HepG2 (cell line): ENCODE measurements at regions not wholly inside any gene's neighbourhood (a gene's known extent, or its start where the extent isn't known, plus 50 kb on each side); places are given as distances from the start of the nearest gene placed in this dataset.
A peak's percentile ranks its signal among the peaks of the same experiment; 100 is the strongest.

Experiments used
- ATAC-seq: fragments of 200-7000 bp; cut with Tn5 transposase; 3 replicates; pipeline ENCODE4 v1.9.1; 2020; ENCODE audit warnings: mild to moderate bottlenecking, moderate library complexity
- BruUV-seq: library from RNA; stranded (reverse); fragments of 400-500 nt; replicated peaks from 2 replicates; lab custom pipeline; 2021; lab: Mats Ljungman, UMichigan
- CTCF ChIA-PET: fragments of 300-600 bp; formaldehyde crosslinking; extraction: SDS; loops from one replicate; lab custom pipeline; 2021; ENCODE audit warnings: low total read pairs, inconsistent platforms, low intra/inter-chr PET ratio; lab: Yijun Ruan, JAX
- POLR2A ChIA-PET: fragments of 350-600 bp; sonication (Branson Sonifier 250); formaldehyde crosslinking; loops from one replicate; lab custom pipeline; 2020; ENCODE audit warnings: antibody characterized with exemption, inconsistent platforms; lab: Yijun Ruan, JAX
- DNase-seq: peaks from one replicate; pipeline ENCODE4 v3.0.0-alpha.2; 2015; ENCODE audit warnings: low spot score
- FAIRE-seq: peaks from 3 replicates; lab custom pipeline; 2011; peaks lifted over from hg19 to GRCh38; lab: Jason Lieb, UNC
- H2AFZ ChIP-seq: one replicate; pipeline ENCODE4 v1.6.1; 2011; ENCODE audit warnings: low read length, inconsistent platforms
- H3K27ac ChIP-seq: fragments of 300-600 bp; 3 replicates; pipeline ENCODE4 v1.8.0; 2011; ENCODE audit warnings: mixed run types, mild to moderate bottlenecking, mixed read lengths, low read length, inconsistent platforms; ENCODE audit not compliant: insufficient read depth; ENCODE audit errors: extremely low read length
- H3K27me3 ChIP-seq, 2 experiments: fragments of 200-600 bp in 1 of 2; 2 replicates in 1 of 2; 3 replicates in 1 of 2; pipeline versions ENCODE4 v1.6.0 to v1.8.0; 2011; ENCODE audit warnings: low read length in 2 of 2, mild to moderate bottlenecking in 2 of 2, moderate library complexity in 2 of 2, inconsistent platforms in 1 of 2; ENCODE audit not compliant: insufficient read depth in 2 of 2, control insufficient read depth in 1 of 2
- H3K36me3 ChIP-seq, 2 experiments: fragments of 200-600 bp in 1 of 2; replicated peaks in 1 of 2; 2 replicates in 1 of 2; 3 replicates in 1 of 2; pipeline versions ENCODE4 v1.5.1 to v1.8.0; 2011; ENCODE audit warnings: low read length in 2 of 2, inconsistent platforms in 1 of 2; ENCODE audit not compliant: insufficient read depth in 2 of 2, control insufficient read depth in 1 of 2
- H3K4me1 ChIP-seq: 2 replicates; pipeline ENCODE4 v1.5.1; 2012; ENCODE audit warnings: low read length, inconsistent platforms; ENCODE audit not compliant: insufficient read depth
- H3K4me2 ChIP-seq: 2 replicates; pipeline ENCODE4 v1.6.0; 2011; ENCODE audit warnings: low read depth, low read length, inconsistent platforms
- H3K4me3 ChIP-seq, 3 experiments: fragments of 200-600 bp in 1 of 3; sonication (generic), shearing (Covaris generic) in 1 of 3; replicated peaks in 1 of 3; 2 replicates each; pipeline ENCODE4 v1.5.1; 2011 to 2016; ENCODE audit warnings: low read length in 3 of 3, inconsistent platforms in 2 of 3, low read depth in 2 of 3, mild to moderate bottlenecking in 2 of 3, control low read depth in 1 of 3, mixed read lengths in 1 of 3; ENCODE audit not compliant: insufficient read depth in 1 of 3
- H3K79me2 ChIP-seq: one replicate; pipeline ENCODE4 v1.6.1; 2011; ENCODE audit warnings: low read length, inconsistent platforms; ENCODE audit not compliant: insufficient read depth
- H3K9ac ChIP-seq: 2 replicates; pipeline ENCODE4 v1.6.0; 2011; ENCODE audit warnings: mild to moderate bottlenecking, low read depth, low read length, inconsistent platforms; ENCODE audit not compliant: insufficient read depth
- H3K9me3 ChIP-seq: 2 replicates; pipeline ENCODE4 v1.5.1; 2012; ENCODE audit warnings: mild to moderate bottlenecking, low read length
- H4K20me1 ChIP-seq: 2 replicates; pipeline ENCODE4 v1.6.0; 2011; ENCODE audit warnings: inconsistent platforms, mild to moderate bottlenecking, low read length, moderate library complexity; ENCODE audit not compliant: insufficient read depth
- GLMP ChIP-seq: sonication (generic); formaldehyde crosslinking; IDR thresholded peaks from 2 replicates; pipeline ENCODE4 v1.9.0; 2021; ENCODE audit warnings: missing genetic modification reagents, mild to moderate bottlenecking, borderline replicate concordance
- GPBP1L1 ChIP-seq: sonication (generic); formaldehyde crosslinking; IDR thresholded peaks from 2 replicates; pipeline ENCODE4 v1.5.0; 2020; ENCODE audit warnings: mild to moderate bottlenecking, missing genetic modification reagents
- NAIF1 ChIP-seq: sonication (generic); formaldehyde crosslinking; IDR thresholded peaks from 2 replicates; pipeline ENCODE4 v1.5.0; 2020; ENCODE audit warnings: mild to moderate bottlenecking, missing genetic modification reagents, borderline replicate concordance
- POLR2AphosphoS2 ChIP-seq: IDR thresholded peaks from 2 replicates; pipeline ENCODE4 v1.6.1; 2011; ENCODE audit warnings: low read depth, low read length, improper control_type of control experiment
- SRSF1 ChIP-seq: fragments of 200-400 bp; formaldehyde crosslinking; optimal IDR thresholded peaks from 2 replicates; pipeline ENCODE3; 2017; ENCODE audit warnings: mild to moderate bottlenecking, low read depth, low read length, moderate library complexity
- TFAP4 ChIP-seq: sonication (generic); IDR thresholded peaks from 2 replicates; pipeline ENCODE4 v1.6.1; 2016; ENCODE audit warnings: low read depth, borderline replicate concordance
- ZBTB2 ChIP-seq: sonication (generic); formaldehyde crosslinking; IDR thresholded peaks from 2 replicates; pipeline ENCODE4 v1.8.0; 2022; ENCODE audit warnings: low read depth, missing genetic modification reagents
- ZFP62 ChIP-seq: sonication (generic); formaldehyde crosslinking; IDR thresholded peaks from 2 replicates; pipeline ENCODE4 v1.4.0; 2020; ENCODE audit warnings: missing genetic modification reagents
- ZNF280B ChIP-seq: sonication (generic); formaldehyde crosslinking; IDR thresholded peaks from 2 replicates; pipeline ENCODE4 v1.5.0; 2020; ENCODE audit warnings: missing genetic modification reagents, mild to moderate bottlenecking, borderline replicate concordance
- ZNF629 ChIP-seq: sonication (generic); formaldehyde crosslinking; conservative IDR thresholded peaks from 2 replicates; pipeline ENCODE4 v1.5.0; 2020; ENCODE audit warnings: missing genetic modification reagents
- ZNF746 ChIP-seq: sonication (generic); formaldehyde crosslinking; IDR thresholded peaks from 2 replicates; pipeline ENCODE4 v1.8.0; 2022; ENCODE audit warnings: mild to moderate bottlenecking, missing genetic modification reagents
- WGBS: methylation state at CpG from one replicate; pipeline ENCODE4 v1.1.6; 2017; ENCODE audit warnings: low lambda C conversion rate; 5-methylcytosine and 5-hydroxymethylcytosine counted together
- in situ Hi-C: cut with HindIII; loops from 2 replicates; pipeline ENCODE4 v1.10.0; 2017; ENCODE audit warnings: low pct_unique_long_range_greater_than_20kb; ENCODE audit not compliant: extremely low pct_ligation_motif_present
- intact Hi-C: fragments of 100-400 bp; cut with micrococcal nuclease; formaldehyde crosslinking; loops from one replicate; pipeline ENCODE4 v1.10.0; 2022; ENCODE audit not compliant: unreplicated experiment

GRCh38 chr20:39252035-39252434, 289.9 kb downstream of the DHX35 start:
- Histone ChIP-seq H3K36me3 (no peaks in the 10 kb centered on the region), H3K27ac (no peak overlapping the region), H3K9me3 (no peaks in the 10 kb centered on the region), H3K4me3 (no peak overlapping the region), H3K4me2 (no peak overlapping the region), H2AFZ (no peak overlapping the region), H3K27me3 (no peaks in the 10 kb centered on the region; a peak in 1 of 5 replicates), H3K4me1 (no peaks in the 10 kb centered on the region), H3K79me2 (no peaks in the 10 kb centered on the region), H4K20me1 (no peaks in the 10 kb centered on the region), H3K9ac (no peak overlapping the region)
- CTCF ChIA-PET, result no interaction called here
- FAIRE-seq, result no peak
- no TSS peak for BruUV-seq
- in situ Hi-C loops (no loop called here), intact Hi-C loops (no loop called here)
- no peak for TF ChIP-seq ZBTB2 (CRISPR knock-in tag)
- TF ChIP-seq ZFP62, result no peak
- peak; percentile 78 for TF ChIP-seq ZNF629 (CRISPR knock-in tag)
- no peak for DNase-seq
- POLR2A ChIA-PET, result no interaction called here
- WGBS, result 60% methylated on average over 6 of the region's 6 CpGs
- ATAC-seq, result no peak

- no peaks in the 10 kb centered on the region for H3K9me3 ChIP-seq
- in situ Hi-C loops (no loop called here), intact Hi-C loops (no loop called here)
- H3K4me3 ChIP-seq, result no peak overlapping the region
- H4K20me1 ChIP-seq, result no peaks in the 10 kb centered on the region
- ATAC-seq (no peak), FAIRE-seq (no peak), DNase-seq (no peak)
- no peak for TF ChIP-seq GLMP (CRISPR knock-in tag)
- TF ChIP-seq SRSF1, result no peak
- TF ChIP-seq NAIF1 (CRISPR knock-in tag), result no peak
- no peak for TF ChIP-seq ZNF280B
- no peak for TF ChIP-seq TFAP4
- no peak for TF ChIP-seq GPBP1L1 (CRISPR knock-in tag)
- no peak for TF ChIP-seq POLR2AphosphoS2
- no peak for TF ChIP-seq ZNF746
- H3K27ac ChIP-seq, result no peak overlapping the region
- H3K79me2 ChIP-seq, result no peaks in the 10 kb centered on the region
- WGBS, result under 1% methylated on average over 4 of the region's 4 CpGs
- no peak overlapping the region for H3K9ac ChIP-seq
- H3K27me3 ChIP-seq, result no peaks in the 10 kb centered on the region; a peak in 1 of 5 replicates
- no peak overlapping the region for H2AFZ ChIP-seq
- ChIA-PET POLR2A (no interaction called here), CTCF (no interaction called here)
- H3K4me1 ChIP-seq, result no peaks in the 10 kb centered on the region
- no peak overlapping the region for H3K4me2 ChIP-seq
- H3K36me3 ChIP-seq, result no peaks in the 10 kb centered on the region
- BruUV-seq, result no TSS peak
Measured at GRCh38 chr20:39249798-39250197, 287.7 kb downstream of the DHX35 start.
